ENCODE measurements at regions not wholly inside any gene's neighbourhood (a gene's known extent, or its start where the extent isn't known, plus 50 kb on each side); places are given as distances from the start of the nearest gene placed in this dataset.

- no peaks in the 10 kb centered on the region for H3K79me2 ChIP-seq (ENCODE audit: insufficient read depth, low read depth)
- no peaks in the 10 kb centered on the region for H3K4me1 ChIP-seq (ENCODE audit: low read depth, poor library complexity, severe bottlenecking)
Observed at GRCh38 chr2:832635-833034, 118.0 kb upstream of the SNTG2 start.

DNA sequence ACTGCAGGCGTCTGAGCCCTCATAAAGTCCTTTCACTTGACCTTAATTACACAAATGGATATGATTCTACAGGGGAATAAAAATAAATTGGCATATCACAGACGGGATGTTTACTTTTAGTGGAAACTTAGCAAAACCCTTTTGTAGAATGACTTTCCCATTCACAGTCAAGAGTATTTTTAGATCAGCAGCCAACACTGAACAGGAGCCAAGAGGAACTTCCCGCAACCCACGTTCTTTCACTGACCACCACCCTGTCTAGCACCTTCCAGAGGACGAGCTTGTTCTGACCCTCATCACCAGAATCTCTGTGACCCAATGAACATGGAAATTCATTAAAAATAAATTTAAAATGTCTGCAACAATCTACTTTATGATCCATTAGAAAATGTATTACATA is 119.0 kb upstream of the SNTG2 start:
- H3K4me2 ChIP-seq = no peak overlapping the region
- no peak overlapping the region for H3K9ac ChIP-seq
- no peaks in the 10 kb centered on the region for H3K27me3 ChIP-seq (ENCODE audit: insufficient read depth, low read depth)
- no peaks in the 10 kb centered on the region for H3K79me2 ChIP-seq (ENCODE audit: insufficient read depth, low read depth)
- no peaks in the 10 kb centered on the region for H3K36me3 ChIP-seq (ENCODE audit: insufficient read depth)
- TF ChIP-seq, protein P1, sequence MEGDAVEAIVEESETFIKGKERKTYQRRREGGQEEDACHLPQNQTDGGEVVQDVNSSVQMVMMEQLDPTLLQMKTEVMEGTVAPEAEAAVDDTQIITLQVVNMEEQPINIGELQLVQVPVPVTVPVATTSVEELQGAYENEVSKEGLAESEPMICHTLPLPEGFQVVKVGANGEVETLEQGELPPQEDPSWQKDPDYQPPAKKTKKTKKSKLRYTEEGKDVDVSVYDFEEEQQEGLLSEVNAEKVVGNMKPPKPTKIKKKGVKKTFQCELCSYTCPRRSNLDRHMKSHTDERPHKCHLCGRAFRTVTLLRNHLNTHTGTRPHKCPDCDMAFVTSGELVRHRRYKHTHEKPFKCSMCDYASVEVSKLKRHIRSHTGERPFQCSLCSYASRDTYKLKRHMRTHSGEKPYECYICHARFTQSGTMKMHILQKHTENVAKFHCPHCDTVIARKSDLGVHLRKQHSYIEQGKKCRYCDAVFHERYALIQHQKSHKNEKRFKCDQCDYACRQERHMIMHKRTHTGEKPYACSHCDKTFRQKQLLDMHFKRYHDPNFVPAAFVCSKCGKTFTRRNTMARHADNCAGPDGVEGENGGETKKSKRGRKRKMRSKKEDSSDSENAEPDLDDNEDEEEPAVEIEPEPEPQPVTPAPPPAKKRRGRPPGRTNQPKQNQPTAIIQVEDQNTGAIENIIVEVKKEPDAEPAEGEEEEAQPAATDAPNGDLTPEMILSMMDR (conservative IDR thresholded peaks at IDR 0.05; ENCODE audit: low read depth, low read length) = no peak
- no peaks in the 10 kb centered on the region for H4K20me1 ChIP-seq (ENCODE audit: insufficient read depth)
- H3K27ac ChIP-seq = no peak overlapping the region
- no peak overlapping the region for H2AFZ ChIP-seq (ENCODE audit: low read depth)
- H3K4me3 ChIP-seq (IDR thresholded peaks at IDR 0.05; ENCODE audit: insufficient read depth, low read depth, low read length) = no peak overlapping the region
- no peaks in the 10 kb centered on the region for H3K4me1 ChIP-seq (ENCODE audit: low read depth, poor library complexity, severe bottlenecking)

More at GRCh38 chr2:832635-833034, 118.0 kb upstream of the SNTG2 start:
- H3K9ac ChIP-seq = no peak overlapping the region
- no peaks in the 10 kb centered on the region for H4K20me1 ChIP-seq (ENCODE audit: insufficient read depth)
- H3K4me2 ChIP-seq = no peak overlapping the region
- H3K27ac ChIP-seq = no peak overlapping the region
- no peak overlapping the region for H2AFZ ChIP-seq (ENCODE audit: low read depth)
- H3K27me3 ChIP-seq (ENCODE audit: insufficient read depth, low read depth) = no peaks in the 10 kb centered on the region
- no peaks in the 10 kb centered on the region for H3K36me3 ChIP-seq (ENCODE audit: insufficient read depth)
- no peak overlapping the region for H3K4me3 ChIP-seq (IDR thresholded peaks at IDR 0.05; ENCODE audit: insufficient read depth, low read depth, low read length)
- TF ChIP-seq, protein P1 (conservative IDR thresholded peaks at IDR 0.05; ENCODE audit: low read depth, low read length) = no peak

DNA sequence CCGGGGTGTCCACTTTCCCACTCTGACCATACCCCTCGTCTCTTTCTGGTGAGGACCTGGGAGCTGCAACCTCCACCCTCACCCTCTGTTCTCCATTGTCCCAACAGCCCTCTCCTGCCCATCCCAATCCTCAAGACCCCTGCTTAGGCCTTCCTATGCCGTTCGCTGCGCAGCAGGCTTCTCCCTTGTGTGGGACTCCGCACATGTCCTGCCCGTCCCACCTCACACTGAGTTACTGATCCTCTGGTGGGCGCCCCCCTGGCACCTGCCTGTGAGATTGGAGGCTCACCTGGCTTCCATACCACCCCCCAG is 119.5 kb upstream of the SNTG2 start:
- Histone ChIP-seq H4K20me1 (ENCODE audit: insufficient read depth) (no peaks in the 10 kb centered on the region), H2AFZ (ENCODE audit: low read depth) (no peak overlapping the region), H3K4me1 (ENCODE audit: low read depth, poor library complexity, severe bottlenecking) (no peaks in the 10 kb centered on the region), H3K27ac (no peak overlapping the region), H3K4me3 (IDR thresholded peaks at IDR 0.05; ENCODE audit: insufficient read depth, low read depth, low read length) (no peak overlapping the region), H3K4me2 (no peak overlapping the region), H3K9ac (no peak overlapping the region), H3K27me3 (ENCODE audit: insufficient read depth, low read depth) (no peaks in the 10 kb centered on the region), H3K79me2 (ENCODE audit: insufficient read depth, low read depth) (no peaks in the 10 kb centered on the region), H3K36me3 (ENCODE audit: insufficient read depth) (no peaks in the 10 kb centered on the region)
- TF ChIP-seq, protein P1 (conservative IDR thresholded peaks at IDR 0.05; ENCODE audit: low read depth, low read length) = no peak

DNA sequence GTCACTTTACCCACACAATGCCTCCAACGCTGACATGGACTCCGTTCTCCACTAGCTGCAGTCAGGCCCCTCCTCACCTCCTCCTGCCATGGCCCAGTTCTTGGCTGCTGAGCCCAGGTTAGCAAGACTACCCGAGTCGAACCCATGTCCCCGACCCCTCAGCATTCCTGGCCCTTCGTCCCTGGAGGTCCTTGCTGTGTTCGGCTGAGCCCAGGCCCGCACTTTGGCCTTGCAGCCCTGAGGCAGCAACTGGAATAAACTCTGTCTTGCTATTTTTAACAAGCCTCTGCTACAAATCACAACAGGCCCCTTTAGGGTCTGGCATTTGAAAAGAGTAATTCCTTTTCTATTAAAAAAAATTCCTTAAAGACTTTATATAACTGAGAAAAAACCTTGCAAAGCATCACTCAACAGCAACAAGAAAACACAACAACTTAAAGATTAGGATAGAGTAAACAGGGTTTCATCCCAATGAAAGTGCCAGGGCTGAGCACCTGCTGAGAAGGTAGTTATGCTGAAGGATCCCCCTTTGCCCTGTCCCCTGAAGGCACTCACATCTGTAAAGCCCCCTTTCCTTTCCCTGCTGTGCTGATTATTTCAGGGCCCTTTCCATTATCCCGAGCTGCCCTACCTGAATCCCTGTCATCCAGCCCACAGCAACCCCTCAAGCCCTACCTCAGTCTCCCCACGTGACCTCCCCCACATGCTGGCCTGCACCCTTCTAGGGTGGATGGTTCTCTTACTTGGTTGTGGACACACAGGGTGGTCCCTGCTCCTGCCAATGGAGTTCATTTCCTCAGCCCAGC is 120.0 kb upstream of the SNTG2 start:
- no peak overlapping the region for H3K27ac ChIP-seq
- no peaks in the 10 kb centered on the region for H3K79me2 ChIP-seq (ENCODE audit: insufficient read depth, low read depth)
- no peaks in the 10 kb centered on the region for H3K4me1 ChIP-seq (ENCODE audit: low read depth, poor library complexity, severe bottlenecking)
- H3K4me3 ChIP-seq (IDR thresholded peaks at IDR 0.05; ENCODE audit: insufficient read depth, low read depth, low read length) = no peak overlapping the region
- no peaks in the 10 kb centered on the region for H3K36me3 ChIP-seq (ENCODE audit: insufficient read depth)
- no peaks in the 10 kb centered on the region for H3K27me3 ChIP-seq (ENCODE audit: insufficient read depth, low read depth)
- no peak overlapping the region for H3K9ac ChIP-seq
- no peaks in the 10 kb centered on the region for H4K20me1 ChIP-seq (ENCODE audit: insufficient read depth)
- TF ChIP-seq, protein P1 (conservative IDR thresholded peaks at IDR 0.05; ENCODE audit: low read depth, low read length) = no peak
- H2AFZ ChIP-seq (ENCODE audit: low read depth) = no peak overlapping the region
- H3K4me2 ChIP-seq = no peak overlapping the region
